ENCODE measurements at regions not wholly inside any gene's neighbourhood (a gene's known extent, or its start where the extent isn't known, plus 50 kb on each side); places are given as distances from the start of the nearest gene placed in this dataset.
A peak's percentile ranks its signal among the peaks of the same experiment; 100 is the strongest.

GRCh38 chr1:63199706-63200335, 122.5 kb upstream of the FOXD3 start:
- no peaks in the 10 kb centered on the region for H4K20me1 ChIP-seq (replicated peaks; ENCODE audit: insufficient read depth)
- ATAC-seq (peak; percentile 87), DNase-seq (ENCODE audit: low spot score) (peak; percentile 57)
- no peak overlapping the region for H3K27ac ChIP-seq (ENCODE audit: low read depth)
- H3K36me3 Mint-ChIP-seq (ENCODE audit: low read depth), result peaks cover 10% of the 10 kb centered on the region
- H3K4me3 ChIP-seq, result peak overlapping the region; percentile 33
- peaks cover 10% of the 10 kb centered on the region for H3K9me3 Mint-ChIP-seq
- H3K27me3 Mint-ChIP-seq (ENCODE audit: insufficient read depth, low read depth, poor library complexity), result peaks cover 47% of the 10 kb centered on the region
- no peak overlapping the region for H2AFZ ChIP-seq
- peaks cover 40% of the 10 kb centered on the region for H3K4me1 ChIP-seq (ENCODE audit: insufficient read depth)
- H3K79me2 ChIP-seq (replicated peaks; ENCODE audit: insufficient read depth), result no peaks in the 10 kb centered on the region
- no peaks in the 10 kb centered on the region for H3K9me2 ChIP-seq (ENCODE audit: insufficient read depth)
- H3K4me2 ChIP-seq, result peak overlapping the region; percentile 60
- peaks cover 9% of the 10 kb centered on the region; the same call in 1 of the 2 replicates for H3F3A ChIP-seq (replicated peaks; ENCODE audit: low read depth)
- H3K4me1 Mint-ChIP-seq, result peaks cover 38% of the 10 kb centered on the region
- H3K27me3 ChIP-seq (ENCODE audit: insufficient read depth), result peaks cover 75% of the 10 kb centered on the region
- H3K27ac Mint-ChIP-seq, result no peak overlapping the region
- peak overlapping the region; percentile 32 for H3K4me3 Mint-ChIP-seq
- TF ChIP-seq EZH2phosphoT487 (IDR thresholded peaks at IDR 0.05; ENCODE audit: unreplicated experiment), result no peak
- TF ChIP-seq ZNF114 (CRISPR knock-in tag; IDR thresholded peaks at IDR 0.05), result no peak
- no peak for TF ChIP-seq NANOG (IDR thresholded peaks at IDR 0.05; ENCODE audit: borderline replicate concordance)
- no peak for TF ChIP-seq ZNF331 (CRISPR knock-in tag; IDR thresholded peaks at IDR 0.05; ENCODE audit: low read depth)
- TF ChIP-seq, protein P1, sequence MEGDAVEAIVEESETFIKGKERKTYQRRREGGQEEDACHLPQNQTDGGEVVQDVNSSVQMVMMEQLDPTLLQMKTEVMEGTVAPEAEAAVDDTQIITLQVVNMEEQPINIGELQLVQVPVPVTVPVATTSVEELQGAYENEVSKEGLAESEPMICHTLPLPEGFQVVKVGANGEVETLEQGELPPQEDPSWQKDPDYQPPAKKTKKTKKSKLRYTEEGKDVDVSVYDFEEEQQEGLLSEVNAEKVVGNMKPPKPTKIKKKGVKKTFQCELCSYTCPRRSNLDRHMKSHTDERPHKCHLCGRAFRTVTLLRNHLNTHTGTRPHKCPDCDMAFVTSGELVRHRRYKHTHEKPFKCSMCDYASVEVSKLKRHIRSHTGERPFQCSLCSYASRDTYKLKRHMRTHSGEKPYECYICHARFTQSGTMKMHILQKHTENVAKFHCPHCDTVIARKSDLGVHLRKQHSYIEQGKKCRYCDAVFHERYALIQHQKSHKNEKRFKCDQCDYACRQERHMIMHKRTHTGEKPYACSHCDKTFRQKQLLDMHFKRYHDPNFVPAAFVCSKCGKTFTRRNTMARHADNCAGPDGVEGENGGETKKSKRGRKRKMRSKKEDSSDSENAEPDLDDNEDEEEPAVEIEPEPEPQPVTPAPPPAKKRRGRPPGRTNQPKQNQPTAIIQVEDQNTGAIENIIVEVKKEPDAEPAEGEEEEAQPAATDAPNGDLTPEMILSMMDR (conservative IDR thresholded peaks at IDR 0.05; ENCODE audit: low read depth in 2 of 2), result no peak
- TF ChIP-seq STAT1 (IDR thresholded peaks at IDR 0.05; ENCODE audit: unreplicated experiment), result no peak
- TF ChIP-seq POLR2AphosphoS5 (IDR thresholded peaks at IDR 0.05; ENCODE audit: low read depth), result no peak
- TF ChIP-seq EZH2 (IDR thresholded peaks at IDR 0.05; ENCODE audit: low read depth, unreplicated experiment), result no peak
- TF ChIP-seq ETS1 (IDR thresholded peaks at IDR 0.05), result no peak
- TF ChIP-seq JUNB (IDR thresholded peaks at IDR 0.05; ENCODE audit: unreplicated experiment), result no peak
- TF ChIP-seq, protein P2, sequence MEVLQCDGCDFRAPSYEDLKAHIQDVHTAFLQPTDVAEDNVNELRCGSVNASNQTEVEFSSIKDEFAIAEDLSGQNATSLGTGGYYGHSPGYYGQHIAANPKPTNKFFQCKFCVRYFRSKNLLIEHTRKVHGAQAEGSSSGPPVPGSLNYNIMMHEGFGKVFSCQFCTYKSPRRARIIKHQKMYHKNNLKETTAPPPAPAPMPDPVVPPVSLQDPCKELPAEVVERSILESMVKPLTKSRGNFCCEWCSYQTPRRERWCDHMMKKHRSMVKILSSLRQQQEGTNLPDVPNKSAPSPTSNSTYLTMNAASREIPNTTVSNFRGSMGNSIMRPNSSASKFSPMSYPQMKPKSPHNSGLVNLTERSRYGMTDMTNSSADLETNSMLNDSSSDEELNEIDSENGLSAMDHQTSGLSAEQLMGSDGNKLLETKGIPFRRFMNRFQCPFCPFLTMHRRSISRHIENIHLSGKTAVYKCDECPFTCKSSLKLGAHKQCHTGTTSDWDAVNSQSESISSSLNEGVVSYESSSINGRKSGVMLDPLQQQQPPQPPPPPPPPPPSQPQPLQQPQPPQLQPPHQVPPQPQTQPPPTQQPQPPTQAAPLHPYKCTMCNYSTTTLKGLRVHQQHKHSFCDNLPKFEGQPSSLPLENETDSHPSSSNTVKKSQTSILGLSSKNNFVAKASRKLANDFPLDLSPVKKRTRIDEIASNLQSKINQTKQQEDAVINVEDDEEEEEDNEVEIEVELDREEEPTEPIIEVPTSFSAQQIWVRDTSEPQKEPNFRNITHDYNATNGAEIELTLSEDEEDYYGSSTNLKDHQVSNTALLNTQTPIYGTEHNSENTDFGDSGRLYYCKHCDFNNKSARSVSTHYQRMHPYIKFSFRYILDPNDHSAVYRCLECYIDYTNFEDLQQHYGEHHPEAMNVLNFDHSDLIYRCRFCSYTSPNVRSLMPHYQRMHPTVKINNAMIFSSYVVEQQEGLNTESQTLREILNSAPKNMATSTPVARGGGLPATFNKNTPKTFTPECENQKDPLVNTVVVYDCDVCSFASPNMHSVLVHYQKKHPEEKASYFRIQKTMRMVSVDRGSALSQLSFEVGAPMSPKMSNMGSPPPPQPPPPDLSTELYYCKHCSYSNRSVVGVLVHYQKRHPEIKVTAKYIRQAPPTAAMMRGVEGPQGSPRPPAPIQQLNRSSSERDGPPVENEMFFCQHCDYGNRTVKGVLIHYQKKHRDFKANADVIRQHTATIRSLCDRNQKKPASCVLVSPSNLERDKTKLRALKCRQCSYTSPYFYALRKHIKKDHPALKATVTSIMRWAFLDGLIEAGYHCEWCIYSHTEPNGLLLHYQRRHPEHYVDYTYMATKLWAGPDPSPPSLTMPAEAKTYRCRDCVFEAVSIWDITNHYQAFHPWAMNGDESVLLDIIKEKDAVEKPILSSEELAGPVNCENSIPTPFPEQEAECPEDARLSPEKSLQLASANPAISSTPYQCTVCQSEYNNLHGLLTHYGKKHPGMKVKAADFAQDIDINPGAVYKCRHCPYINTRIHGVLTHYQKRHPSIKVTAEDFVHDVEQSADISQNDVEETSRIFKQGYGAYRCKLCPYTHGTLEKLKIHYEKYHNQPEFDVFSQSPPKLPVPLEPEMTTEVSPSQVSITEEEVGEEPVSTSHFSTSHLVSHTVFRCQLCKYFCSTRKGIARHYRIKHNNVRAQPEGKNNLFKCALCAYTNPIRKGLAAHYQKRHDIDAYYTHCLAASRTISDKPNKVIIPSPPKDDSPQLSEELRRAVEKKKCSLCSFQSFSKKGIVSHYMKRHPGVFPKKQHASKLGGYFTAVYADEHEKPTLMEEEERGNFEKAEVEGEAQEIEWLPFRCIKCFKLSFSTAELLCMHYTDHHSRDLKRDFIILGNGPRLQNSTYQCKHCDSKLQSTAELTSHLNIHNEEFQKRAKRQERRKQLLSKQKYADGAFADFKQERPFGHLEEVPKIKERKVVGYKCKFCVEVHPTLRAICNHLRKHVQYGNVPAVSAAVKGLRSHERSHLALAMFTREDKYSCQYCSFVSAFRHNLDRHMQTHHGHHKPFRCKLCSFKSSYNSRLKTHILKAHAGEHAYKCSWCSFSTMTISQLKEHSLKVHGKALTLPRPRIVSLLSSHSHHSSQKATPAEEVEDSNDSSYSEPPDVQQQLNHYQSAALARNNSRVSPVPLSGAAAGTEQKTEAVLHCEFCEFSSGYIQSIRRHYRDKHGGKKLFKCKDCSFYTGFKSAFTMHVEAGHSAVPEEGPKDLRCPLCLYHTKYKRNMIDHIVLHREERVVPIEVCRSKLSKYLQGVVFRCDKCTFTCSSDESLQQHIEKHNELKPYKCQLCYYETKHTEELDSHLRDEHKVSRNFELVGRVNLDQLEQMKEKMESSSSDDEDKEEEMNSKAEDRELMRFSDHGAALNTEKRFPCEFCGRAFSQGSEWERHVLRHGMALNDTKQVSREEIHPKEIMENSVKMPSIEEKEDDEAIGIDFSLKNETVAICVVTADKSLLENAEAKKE (CRISPR knock-in tag; IDR thresholded peaks at IDR 0.05), result no peak
- peaks cover 4% of the 10 kb centered on the region; the same call in 1 of the 2 replicates for H3K36me3 ChIP-seq (ENCODE audit: insufficient read depth)
